Endodermal cell (in vitro differentiated cells): ENCODE measurements at regions not wholly inside any gene's neighbourhood (a gene's known extent, or its start where the extent isn't known, plus 50 kb on each side); places are given as distances from the start of the nearest gene placed in this dataset.

Experiments
- DNase-seq: peaks from one replicate; pipeline ENCODE4 v3.0.0-alpha.2; 2017
- H3K27ac ChIP-seq: 2 replicates; pipeline ENCODE4 v1.5.1; 2013; ENCODE audit warnings: mild to moderate bottlenecking, low read depth, low read length, moderate library complexity
- H3K27me3 ChIP-seq: 2 replicates; pipeline ENCODE4 v1.6.1; 2013; ENCODE audit warnings: mild to moderate bottlenecking, low read length, moderate library complexity; ENCODE audit not compliant: insufficient read depth, control insufficient read depth, poor library complexity, severe bottlenecking
- H3K36me3 ChIP-seq: 2 replicates; pipeline ENCODE4 v1.7.0; 2013; ENCODE audit warnings: mild to moderate bottlenecking, low read length, moderate library complexity; ENCODE audit not compliant: control insufficient read depth, insufficient read depth
- H3K4me1 ChIP-seq: one replicate; pipeline ENCODE4 v1.7.0; 2013; ENCODE audit warnings: low read length; ENCODE audit not compliant: control insufficient read depth, insufficient read depth
- H3K4me3 ChIP-seq: 2 replicates; pipeline ENCODE4 v1.5.1; 2013; ENCODE audit warnings: mild to moderate bottlenecking, low read length, moderate library complexity
- H3K9ac ChIP-seq: 2 replicates; pipeline ENCODE4 v1.6.1; 2013; ENCODE audit warnings: mild to moderate bottlenecking, low read length, moderate library complexity; ENCODE audit not compliant: poor library complexity, severe bottlenecking; ENCODE audit errors: extremely low read depth
- H3K9me3 ChIP-seq: 2 replicates; pipeline ENCODE4 v1.6.1; 2013; ENCODE audit warnings: mild to moderate bottlenecking, low read length, moderate library complexity; ENCODE audit not compliant: control insufficient read depth
- H3K27ac Mint-ChIP-seq: 2 replicates; pipeline ENCODE4 v1.8.0; 2020; ENCODE audit warnings: mixed read lengths
- H3K27me3 Mint-ChIP-seq: 2 replicates; pipeline ENCODE4 v1.8.0; 2021; ENCODE audit warnings: mild to moderate bottlenecking, mixed read lengths; ENCODE audit not compliant: insufficient read depth
- H3K36me3 Mint-ChIP-seq: 2 replicates; pipeline ENCODE4 v1.8.0; 2020; ENCODE audit warnings: low read depth, mixed read lengths
- H3K4me1 Mint-ChIP-seq: 2 replicates; pipeline ENCODE4 v1.8.0; 2020; ENCODE audit warnings: mixed read lengths
- H3K4me3 Mint-ChIP-seq: 2 replicates; pipeline ENCODE4 v1.8.0; 2020; ENCODE audit warnings: mild to moderate bottlenecking, moderate library complexity, mixed read lengths
- H3K9me3 Mint-ChIP-seq: 2 replicates; pipeline ENCODE4 v1.8.0; 2020; ENCODE audit warnings: mild to moderate bottlenecking, mixed read lengths
- CTCF ChIP-seq: fragments of 200-600 bp; sonication (generic); conservative IDR thresholded peaks from 2 replicates; pipeline ENCODE4 v1.5.0; 2021; ENCODE audit warnings: antibody characterized with exemption, mild to moderate bottlenecking
- WGBS, 2 experiments: methylation state at CpG; one replicate each; pipeline versions ENCODE4 v1.1.5 to v1.1.7; 2013; ENCODE audit warnings: missing lambda C conversion rate in 2 of 2, mixed read lengths in 1 of 2; ENCODE audit not compliant: insufficient coverage in 1 of 2, insufficient read length in 1 of 2; 5-methylcytosine and 5-hydroxymethylcytosine counted together

DNA sequence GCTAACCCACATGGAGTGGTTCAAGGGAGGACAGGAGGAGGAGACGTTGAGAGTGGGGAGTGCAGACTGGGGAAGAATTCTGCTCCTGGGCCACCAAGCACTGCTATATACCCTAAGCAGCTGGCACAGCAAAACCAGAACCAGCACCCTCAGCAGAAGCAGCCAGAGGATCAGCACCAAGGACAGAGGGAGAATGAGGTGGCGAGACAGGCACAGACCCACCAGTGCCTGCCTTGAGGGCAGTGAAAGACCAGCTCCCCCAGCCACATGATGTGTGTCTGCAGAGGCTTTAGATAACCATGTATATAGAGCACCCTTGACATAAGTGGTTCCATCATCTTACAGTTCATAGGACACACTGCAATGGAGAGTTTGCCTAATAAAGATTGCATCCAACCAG lies 319.0 kb downstream of the GABRB3 start:
- no peaks in the 10 kb centered on the region for H3K27me3 ChIP-seq
- no peak overlapping the region for H3K9ac ChIP-seq
- Mint-ChIP-seq H3K36me3 (peaks cover 3% of the 10 kb centered on the region), H3K27me3 (no peaks in the 10 kb centered on the region), H3K9me3 (peaks cover 19% of the 10 kb centered on the region), H3K4me1 (peaks cover 17% of the 10 kb centered on the region), H3K4me3 (no peak overlapping the region), H3K27ac (no peak overlapping the region)
- H3K4me1 ChIP-seq: no peaks in the 10 kb centered on the region
- DNase-seq: peak; percentile 80
- TF ChIP-seq CTCF: no peak
- WGBS, 2 experiments: 76 to 78% methylated on average over 1 to 2 of the region's 2 CpGs
- H3K27ac ChIP-seq: no peak overlapping the region
- H3K36me3 ChIP-seq: no peaks in the 10 kb centered on the region
- peaks cover 16% of the 10 kb centered on the region for H3K9me3 ChIP-seq
- H3K4me3 ChIP-seq: no peak overlapping the region

GRCh38 chr15:26451995-26452394 lies 320.9 kb downstream of the GABRB3 start:
- H3K9me3 Mint-ChIP-seq: peaks cover 7% of the 10 kb centered on the region
- Histone ChIP-seq H3K4me3 (no peak overlapping the region), H3K9me3 (peaks cover 7% of the 10 kb centered on the region), H3K4me1 (no peaks in the 10 kb centered on the region), H3K9ac (no peak overlapping the region), H3K27ac (no peak overlapping the region), H3K36me3 (no peaks in the 10 kb centered on the region), H3K27me3 (no peaks in the 10 kb centered on the region)
- no peak for TF ChIP-seq CTCF
- peaks cover 19% of the 10 kb centered on the region for H3K4me1 Mint-ChIP-seq
- H3K36me3 Mint-ChIP-seq: peaks cover under 1% of the 10 kb centered on the region
- no peak overlapping the region for H3K4me3 Mint-ChIP-seq
- DNase-seq: no peak
- H3K27ac Mint-ChIP-seq: no peak overlapping the region
- 83 to 88% methylated on average over 5 to 6 of the region's 6 CpGs for WGBS, 2 experiments
- no peaks in the 10 kb centered on the region for H3K27me3 Mint-ChIP-seq

GRCh38 chr15:26449291-26449690 lies 323.6 kb downstream of the GABRB3 start:
- Mint-ChIP-seq H3K4me1 (peaks cover 24% of the 10 kb centered on the region), H3K27ac (peak overlapping the region; percentile 92)
- no peak for TF ChIP-seq CTCF

More at GRCh38 chr15:26449291-26449690, 323.6 kb downstream of the GABRB3 start:
- peak overlapping the region; percentile 54 for H3K4me3 ChIP-seq
- H3K4me1 ChIP-seq: no peaks in the 10 kb centered on the region
- H3K9ac ChIP-seq: peak overlapping the region; percentile 63
- Mint-ChIP-seq H3K9me3 (no peaks in the 10 kb centered on the region), H3K36me3 (no peaks in the 10 kb centered on the region), H3K27me3 (peaks cover 3% of the 10 kb centered on the region), H3K4me3 (peak overlapping the region; percentile 2)
- WGBS, 2 experiments: 48 to 49% methylated on average over 6 to 7 of the region's 7 CpGs
- no peaks in the 10 kb centered on the region for H3K36me3 ChIP-seq
- H3K27ac ChIP-seq: peak overlapping the region; percentile 21
- no peaks in the 10 kb centered on the region for H3K27me3 ChIP-seq
- peak; percentile 79 for DNase-seq
- no peaks in the 10 kb centered on the region for H3K9me3 ChIP-seq
